H1 (cell line): ENCODE measurements at regions not wholly inside any gene's neighbourhood (a gene's known extent, or its start where the extent isn't known, plus 50 kb on each side); places are given as distances from the start of the nearest gene placed in this dataset.

Experiments
- CTCF ChIA-PET: fragments of 300-600 bp; sonication (Branson Sonifier 250); formaldehyde crosslinking; loops from one replicate; lab custom pipeline; 2021; ENCODE audit not compliant: partially characterized antibody; lab: Charles Lee
- POLR2A ChIA-PET: fragments of 300-600 bp; sonication (Branson Sonifier 250); formaldehyde crosslinking; loops from one replicate; lab custom pipeline; 2021; ENCODE audit warnings: inconsistent platforms; ENCODE audit not compliant: partially characterized antibody; lab: Charles Lee
- DNase-seq, 2 experiments: peaks; one replicate each; pipeline versions ENCODE4 v3.0.0 to v3.0.0-alpha.2; 2010 to 2022; ENCODE audit warnings: low spot score in 2 of 2, low read depth in 1 of 2, mixed read lengths in 1 of 2
- FAIRE-seq: peaks from 2 replicates; lab custom pipeline; 2011; peaks lifted over from hg19 to GRCh38; lab: Jason Lieb, UNC
- H2AFZ ChIP-seq: 2 replicates; pipeline ENCODE4 v1.8.1; 2012; ENCODE audit warnings: low read length, inconsistent platforms
- H2AK5ac ChIP-seq: 2 replicates; pipeline ENCODE4 v1.6.1; 2013; ENCODE audit warnings: low read depth, low read length
- H2BK120ac ChIP-seq: replicated peaks from 2 replicates; pipeline ENCODE3; 2013; ENCODE audit warnings: low read depth, low read length, inconsistent platforms
- H2BK12ac ChIP-seq: 2 replicates; pipeline ENCODE4 v1.6.1; 2013; ENCODE audit warnings: low read depth, low read length
- H2BK15ac ChIP-seq: 2 replicates; pipeline ENCODE4 v1.6.1; 2013; ENCODE audit warnings: low read length
- H2BK20ac ChIP-seq: 2 replicates; pipeline ENCODE4 v1.6.1; 2013; ENCODE audit warnings: low read length
- H2BK5ac ChIP-seq: 2 replicates; pipeline ENCODE4 v1.6.1; 2013; ENCODE audit warnings: low read depth, low read length
- H3K14ac ChIP-seq: 2 replicates; pipeline ENCODE4 v1.6.1; 2013; ENCODE audit warnings: inconsistent platforms; ENCODE audit not compliant: insufficient read length
- H3K18ac ChIP-seq: 2 replicates; pipeline ENCODE4 v1.6.1; 2013; ENCODE audit warnings: low read length; ENCODE audit errors: extremely low read depth
- H3K23ac ChIP-seq: 2 replicates; pipeline ENCODE4 v1.6.1; 2013; ENCODE audit warnings: inconsistent platforms; ENCODE audit not compliant: insufficient read length
- H3K23me2 ChIP-seq: 2 replicates; pipeline ENCODE4 v1.6.1; 2013; ENCODE audit warnings: low read depth, low read length
- H3K27ac ChIP-seq: 2 replicates; pipeline ENCODE4 v1.6.1; 2011; ENCODE audit warnings: low read depth, low read length, inconsistent platforms
- H3K27me3 ChIP-seq, 4 experiments: replicated peaks in 1 of 4; 1 replicate in 1 of 4; 2 replicates in 3 of 4; pipeline versions ENCODE4 v1.6.1 to v1.8.1; 2011 to 2013; ENCODE audit warnings: low read length in 3 of 4, mild to moderate bottlenecking in 3 of 4, inconsistent platforms in 2 of 4, mixed read lengths in 2 of 4, moderate library complexity in 1 of 4; ENCODE audit not compliant: control insufficient read depth in 3 of 4, insufficient read depth in 3 of 4; ENCODE audit errors: extremely low read depth in 1 of 4
- H3K36me3 ChIP-seq, 4 experiments: 2 replicates each; pipeline versions ENCODE4 v1.6.1 to v1.8.1; 2011 to 2013; ENCODE audit warnings: mild to moderate bottlenecking in 4 of 4, low read length in 3 of 4, moderate library complexity in 2 of 4, control low read depth in 1 of 4, inconsistent platforms in 1 of 4; ENCODE audit not compliant: insufficient read depth in 4 of 4, control insufficient read depth in 2 of 4
- H3K4ac ChIP-seq: replicated peaks from 2 replicates; pipeline ENCODE3; 2013; ENCODE audit warnings: low read length, low read depth, mixed read lengths, inconsistent platforms; ENCODE audit not compliant: insufficient read length
- H3K4me1 ChIP-seq, 4 experiments: replicated peaks in 1 of 4; 1 replicate in 1 of 4; 2 replicates in 3 of 4; pipeline versions ENCODE4 v1.6.1 to v1.8.1; 2011 to 2013; ENCODE audit warnings: low read length in 3 of 4, inconsistent platforms in 2 of 4, mixed read lengths in 1 of 4; ENCODE audit not compliant: insufficient read depth in 4 of 4, control insufficient read depth in 3 of 4
- H3K4me2 ChIP-seq, 2 experiments: 2 replicates each; pipeline versions ENCODE4 v1.6.1 to v1.8.1; 2011 to 2013; ENCODE audit warnings: low read depth in 2 of 2, low read length in 2 of 2, control low read depth in 1 of 2, inconsistent platforms in 1 of 2, mild to moderate bottlenecking in 1 of 2; ENCODE audit not compliant: insufficient read depth in 1 of 2
- H3K4me3 ChIP-seq, 4 experiments: fragments of 200-600, 300-600 bp in 1 of 4; sonication (generic), shearing (Covaris generic), sonication (Bioruptor Twin) in 1 of 4; 2 replicates each; pipeline versions ENCODE4 v1.5.1 to v1.8.1; 2011 to 2016; ENCODE audit warnings: low read length in 4 of 4, low read depth in 3 of 4, control low read depth in 2 of 4, inconsistent platforms in 2 of 4, mild to moderate bottlenecking in 2 of 4, mixed read lengths in 1 of 4, moderate library complexity in 1 of 4; ENCODE audit not compliant: insufficient read depth in 2 of 4; ENCODE audit errors: extremely low read depth in 1 of 4
- H3K56ac ChIP-seq: replicated peaks from 2 replicates; pipeline ENCODE3; 2013; ENCODE audit warnings: low read depth, mild to moderate bottlenecking, mixed read lengths, low read length, inconsistent platforms; ENCODE audit not compliant: insufficient read length
- H3K79me1 ChIP-seq: 2 replicates; pipeline ENCODE4 v1.6.1; 2013; ENCODE audit warnings: low read depth, low read length, control low read depth
- H3K79me2 ChIP-seq, 2 experiments: 2 replicates each; pipeline versions ENCODE4 v1.6.1 to v1.8.1; 2012 to 2013; ENCODE audit warnings: low read length in 2 of 2, mild to moderate bottlenecking in 2 of 2, inconsistent platforms in 1 of 2; ENCODE audit not compliant: insufficient read depth in 2 of 2, control insufficient read depth in 1 of 2
- H3K9ac ChIP-seq, 4 experiments: replicated peaks in 1 of 4; 1 replicate in 1 of 4; 2 replicates in 3 of 4; pipeline versions ENCODE4 v1.6.1 to v1.8.1; 2011 to 2013; ENCODE audit warnings: low read depth in 3 of 4, low read length in 3 of 4, control low read depth in 2 of 4, mild to moderate bottlenecking in 2 of 4, moderate library complexity in 2 of 4, inconsistent platforms in 1 of 4; ENCODE audit errors: extremely low read depth in 1 of 4
- H3K9me3 ChIP-seq, 2 experiments: 2 replicates each; pipeline versions ENCODE4 v1.6.1 to v1.8.1; 2012 to 2013; ENCODE audit warnings: mild to moderate bottlenecking in 2 of 2, moderate library complexity in 2 of 2, control low read depth in 1 of 2, inconsistent platforms in 1 of 2, low read depth in 1 of 2, low read length in 1 of 2, mixed read lengths in 1 of 2; ENCODE audit not compliant: insufficient read depth in 2 of 2
- H4K20me1 ChIP-seq, 2 experiments: replicated peaks in 1 of 2; 2 replicates each; pipeline versions ENCODE3 to v1.8.1; 2011 to 2013; ENCODE audit warnings: inconsistent platforms in 2 of 2, low read length in 2 of 2, mild to moderate bottlenecking in 1 of 2; ENCODE audit not compliant: insufficient read depth in 2 of 2, control insufficient read depth in 1 of 2
- H4K5ac ChIP-seq: 2 replicates; pipeline ENCODE4 v1.6.1; 2013; ENCODE audit warnings: low read length, low read depth, mixed read lengths, inconsistent platforms; ENCODE audit not compliant: insufficient read length
- H4K8ac ChIP-seq: 2 replicates; pipeline ENCODE4 v1.8.0; 2013; ENCODE audit warnings: mild to moderate bottlenecking, moderate library complexity, low read length, inconsistent platforms; ENCODE audit not compliant: insufficient read depth; ENCODE audit errors: extremely low read depth
- H4K91ac ChIP-seq: replicated peaks from 2 replicates; pipeline ENCODE3; 2013; ENCODE audit warnings: low read length, mixed read lengths, inconsistent platforms; ENCODE audit not compliant: insufficient read length
- CEBPB ChIP-seq: IDR thresholded peaks from 2 replicates; pipeline ENCODE4 v1.6.1; 2012; ENCODE audit warnings: low read depth, low read length
- E2F6 ChIP-seq: IDR thresholded peaks from 2 replicates; pipeline ENCODE4 v1.6.1; 2012; ENCODE audit warnings: inconsistent platforms
- HDAC2 ChIP-seq, 2 experiments: fragments of 300-600 bp in 1 of 2; sonication (generic) in 1 of 2; IDR thresholded peaks; 2 replicates each; pipeline ENCODE4 v1.6.1; 2011 to 2012; ENCODE audit warnings: low read depth in 2 of 2, low read length in 2 of 2, mild to moderate bottlenecking in 2 of 2, moderate library complexity in 2 of 2, borderline replicate concordance in 1 of 2, inconsistent platforms in 1 of 2
- KDM1A ChIP-seq: fragments of 200-600, 300-600 bp; sonication (generic); IDR thresholded peaks from 2 replicates; pipeline ENCODE4 v1.7.1; 2016; ENCODE audit warnings: mild to moderate bottlenecking, low read length, borderline replicate concordance
- MAX ChIP-seq: IDR thresholded peaks from 2 replicates; pipeline ENCODE4 v1.6.1; 2012; ENCODE audit warnings: inconsistent platforms
- POLR2A ChIP-seq, 2 experiments: IDR thresholded peaks; 1 replicate in 1 of 2; 2 replicates in 1 of 2; pipeline ENCODE4 v1.6.1; 2011; ENCODE audit warnings: low read depth in 2 of 2, low read length in 2 of 2, mild to moderate bottlenecking in 2 of 2; ENCODE audit errors: control extremely low read depth in 1 of 2
- RFX5 ChIP-seq: IDR thresholded peaks from 2 replicates; pipeline ENCODE4 v1.6.1; 2011; ENCODE audit warnings: low read depth, low read length, improper control_type of control experiment, borderline replicate concordance
- TCF12 ChIP-seq: IDR thresholded peaks from 2 replicates; pipeline ENCODE4 v1.6.1; 2011; ENCODE audit warnings: low read depth, mild to moderate bottlenecking, low read length
- WGBS, 2 experiments: shearing (Covaris generic) in 1 of 2; methylation state at CpG; one replicate each; pipeline versions ENCODE4 v1.1.6 to v1.1.7; 2013 to 2015; ENCODE audit warnings: low lambda C conversion rate in 2 of 2, mixed read lengths in 2 of 2, inconsistent platforms in 1 of 2, low coverage in 1 of 2, missing lambda C conversion rate in 1 of 2; ENCODE audit not compliant: insufficient replicate concordance in 2 of 2, insufficient coverage in 1 of 2, insufficient read length in 1 of 2; ENCODE audit errors: extremely low coverage in 1 of 2, missing lambda C conversion rate in 1 of 2; 5-methylcytosine and 5-hydroxymethylcytosine counted together

GRCh38 chr2:239712755-239713154, 311.9 kb upstream of the HDAC4 start:
- ChIA-PET CTCF (no interaction called here), POLR2A (no interaction called here)
- Histone ChIP-seq H3K79me2 (no peaks in the 10 kb centered on the region), H3K36me3 (no peaks in the 10 kb centered on the region; a peak in 1 of 8 replicates), H4K20me1 (peaks cover 0 to 2% of the 10 kb centered on the region in 2 experiments), H2AFZ (no peak overlapping the region), H2BK15ac (no peak overlapping the region), H3K9ac (no peak overlapping the region), H4K5ac (no peak overlapping the region), H3K23ac (no peak overlapping the region), H3K4ac (no peak overlapping the region), H3K14ac (no peak overlapping the region), H3K56ac (no peak overlapping the region), H2BK20ac (no peak overlapping the region), H2AK5ac (no peak overlapping the region), H3K79me1 (no peaks in the 10 kb centered on the region), H3K9me3 (peaks cover 18 to 22% of the 10 kb centered on the region in 2 experiments), H3K4me1 (peaks cover 0 to 2% (median 0%) of the 10 kb centered on the region in 4 experiments; a peak in 1 of 7 replicates), H3K27me3 (no peaks in the 10 kb centered on the region), H2BK12ac (no peak overlapping the region), H3K4me3 (no peak overlapping the region), H3K4me2 (no peak overlapping the region), H2BK120ac (no peak overlapping the region), H2BK5ac (no peak overlapping the region), H3K23me2 (peaks cover 2% of the 10 kb centered on the region; the same call in 1 of the 2 replicates), H4K91ac (no peak overlapping the region), H4K8ac (no peak overlapping the region), H3K18ac (no peak overlapping the region), H3K27ac (no peak overlapping the region)
- DNase-seq (no peak), FAIRE-seq (no peak)
- WGBS, 2 experiments: 93% methylated on average over 3 of the region's 3 CpGs; no CpG with 5 or more reads in 1 of the 2 experiments
- TF ChIP-seq KDM1A (no peak), TCF12 (no peak), RFX5 (no peak), CEBPB (no peak), HDAC2 (IDR thresholded peaks at IDR 0.05; ENCODE audit: borderline replicate concordance in 1 of 2, low read depth in 2 of 2, low read length in 2 of 2) (no peak), E2F6 (no peak), POLR2A (IDR thresholded peaks at IDR 0.05; ENCODE audit: control extremely low read depth in 1 of 2, low read depth in 2 of 2, low read length in 2 of 2) (no peak), MAX (no peak)
